Ectodermal cell (in vitro differentiated cells): ENCODE measurements at regions not wholly inside any gene's neighbourhood (a gene's known extent, or its start where the extent isn't known, plus 50 kb on each side); places are given as distances from the start of the nearest gene placed in this dataset.
"Not testable (repeated sequence)": the region's sequence is repeated elsewhere in the genome, so short reads cannot be mapped to it uniquely, and the experiment has no call there.

ENCODE experiments used
- H3K27ac ChIP-seq: 2 replicates; pipeline ENCODE4 v1.7.0; 2013; ENCODE audit warnings: mild to moderate bottlenecking, low read depth, low read length; ENCODE audit not compliant: insufficient read depth, poor library complexity, severe bottlenecking
- H3K27me3 ChIP-seq: 2 replicates; pipeline ENCODE4 v1.7.0; 2013; ENCODE audit warnings: mild to moderate bottlenecking, low read length; ENCODE audit not compliant: insufficient read depth, control insufficient read depth, poor library complexity, severe bottlenecking
- H3K36me3 ChIP-seq: one replicate; pipeline ENCODE4 v1.7.0; 2013; ENCODE audit warnings: low read length; ENCODE audit not compliant: control insufficient read depth, insufficient read depth
- H3K4me1 ChIP-seq: one replicate; pipeline ENCODE4 v1.7.0; 2013; ENCODE audit warnings: low read length; ENCODE audit not compliant: control insufficient read depth, insufficient read depth
- H3K4me3 ChIP-seq: 2 replicates; pipeline ENCODE4 v1.7.0; 2013; ENCODE audit warnings: low read depth, low read length, control low read depth; ENCODE audit not compliant: insufficient read depth
- H3K9me3 ChIP-seq: 2 replicates; pipeline ENCODE4 v1.7.0; 2013; ENCODE audit warnings: mild to moderate bottlenecking, low read length, moderate library complexity; ENCODE audit not compliant: control insufficient read depth
- WGBS, 2 experiments: methylation state at CpG; one replicate each; pipeline ENCODE4 v1.1.7; 2013; ENCODE audit warnings: missing lambda C conversion rate in 2 of 2; 5-methylcytosine and 5-hydroxymethylcytosine counted together

DNA sequence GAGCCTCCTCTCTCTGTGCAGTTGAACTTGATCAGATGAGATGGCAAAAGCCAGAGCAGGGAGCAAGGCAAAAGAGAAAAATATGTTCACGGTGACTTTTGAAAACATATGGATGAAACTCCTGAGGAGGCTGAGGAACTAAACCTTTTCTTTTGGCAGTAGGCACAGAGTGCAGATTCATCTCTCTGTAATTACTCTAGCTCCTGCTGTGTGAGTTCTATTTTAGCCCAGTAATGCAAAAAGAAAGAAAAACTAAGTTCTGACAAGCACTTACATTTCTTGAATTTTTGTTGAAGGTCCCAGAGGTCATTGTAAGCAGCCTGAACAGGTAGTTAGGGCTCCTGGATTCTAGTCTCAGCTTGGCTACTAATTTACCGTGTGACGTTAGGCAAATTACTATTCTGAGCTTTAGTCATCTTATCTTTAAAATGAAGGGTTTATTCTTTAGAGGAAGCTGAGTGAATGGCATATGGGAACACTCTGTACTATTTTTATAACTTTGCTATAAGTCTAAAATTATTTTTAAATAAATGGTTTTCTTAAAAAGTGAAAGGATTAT, 114.7 kb upstream of the NBPF26 start:
- no CpG with 5 or more reads among the region's 3 CpGs for WGBS, 2 experiments
- not testable (repeated sequence) for H3K27me3 ChIP-seq

GRCh38 chr1:120609834-120610233, 113.9 kb upstream of the NBPF26 start:
- H3K4me3 ChIP-seq, H3K4me1 ChIP-seq, H3K9me3 ChIP-seq, H3K27ac ChIP-seq, H3K27me3 ChIP-seq, H3K36me3 ChIP-seq: not testable (repeated sequence)
- no CpG with 5 or more reads among the region's 6 CpGs for WGBS, 2 experiments

More for the DNA sequence above, 114.7 kb upstream of the NBPF26 start:
- not testable (repeated sequence) for H3K4me1 ChIP-seq, H3K4me3 ChIP-seq, H3K9me3 ChIP-seq, H3K36me3 ChIP-seq, H3K27ac ChIP-seq

DNA sequence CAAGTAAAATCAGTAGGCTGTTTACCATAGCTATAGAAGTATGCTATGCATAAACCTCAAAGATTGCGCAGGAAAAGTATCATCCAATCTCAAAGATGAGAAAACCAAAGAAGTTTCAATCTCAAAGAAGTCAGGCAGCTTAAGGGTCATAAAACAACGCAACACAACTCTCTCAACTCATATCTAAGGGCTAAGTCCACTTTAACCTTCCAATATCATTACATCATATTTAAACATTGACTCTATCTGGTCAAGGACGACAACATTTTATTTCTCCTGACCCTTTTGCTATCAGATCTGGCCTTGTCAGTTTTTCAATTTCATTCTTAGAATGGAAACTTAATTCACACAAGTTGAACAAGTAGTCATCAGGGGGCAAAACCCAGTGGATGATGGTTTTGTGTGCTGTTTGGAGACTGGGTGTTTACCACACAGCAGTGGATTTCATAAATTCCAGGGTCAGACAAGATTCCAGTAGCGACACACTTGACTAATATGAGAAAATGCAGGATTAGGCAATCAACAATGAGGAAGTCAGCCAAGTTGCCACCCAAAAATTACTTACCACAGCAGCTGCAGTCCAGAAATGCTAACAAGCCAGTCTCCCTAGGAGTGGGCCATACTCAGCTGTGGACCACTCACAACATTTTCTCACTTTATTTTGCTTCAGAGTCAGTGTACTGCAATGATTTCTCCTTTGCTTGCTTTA, 108.7 kb upstream of the NBPF26 start:
- not testable (repeated sequence) for H3K4me3 ChIP-seq, H3K36me3 ChIP-seq, H3K9me3 ChIP-seq, H3K27ac ChIP-seq, H3K27me3 ChIP-seq, H3K4me1 ChIP-seq
- WGBS, 2 experiments, result no CpG with 5 or more reads among the region's 4 CpGs

GRCh38 chr1:120617493-120617892, 106.3 kb upstream of the NBPF26 start:
- H3K27ac ChIP-seq, H3K4me3 ChIP-seq, H3K36me3 ChIP-seq, H3K4me1 ChIP-seq, H3K27me3 ChIP-seq, H3K9me3 ChIP-seq: not testable (repeated sequence)
- WGBS, 2 experiments, result no CpG with 5 or more reads among the region's 3 CpGs

DNA sequence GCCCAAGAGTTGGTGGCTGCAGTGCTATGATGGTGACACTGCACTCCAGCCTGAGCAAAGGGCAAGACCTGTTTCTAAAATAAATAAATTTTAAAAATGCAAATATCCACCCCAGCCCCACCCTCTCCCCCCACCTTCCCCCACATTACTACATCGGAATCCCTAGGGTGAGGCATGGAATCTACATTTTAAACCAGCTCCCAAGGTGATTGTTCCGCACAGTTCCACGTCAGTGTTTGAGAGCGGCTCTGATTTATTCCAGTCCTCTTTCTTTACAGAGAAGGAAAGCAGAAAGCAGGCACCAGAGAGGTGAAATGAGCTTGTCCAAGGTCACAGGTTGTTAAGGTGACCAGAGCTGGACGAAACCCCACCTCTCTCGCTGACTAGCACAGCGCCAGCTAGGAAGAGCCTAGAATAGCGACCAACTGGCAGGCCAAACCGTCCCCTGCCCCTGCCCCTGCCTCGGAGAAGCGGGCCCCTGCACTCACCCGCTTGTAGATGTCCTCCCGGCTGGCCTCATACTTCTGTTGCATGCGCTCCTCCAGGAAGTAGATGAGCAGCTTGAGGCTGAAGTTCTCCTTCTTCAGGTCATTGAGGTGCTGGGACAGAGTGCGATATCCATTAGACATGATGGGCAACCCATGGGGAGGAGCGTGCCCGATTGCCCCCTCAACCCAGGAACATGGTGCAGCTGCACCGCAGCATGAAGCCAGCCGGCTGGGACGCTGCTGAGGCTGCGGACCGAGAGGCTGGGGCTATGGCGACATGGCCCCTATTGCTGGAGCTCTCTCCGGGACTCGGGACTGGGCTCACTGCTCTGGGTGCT, 103.7 kb upstream of the NBPF26 start:
- not testable (repeated sequence) for H3K4me3 ChIP-seq, H3K4me1 ChIP-seq, H3K27me3 ChIP-seq, H3K27ac ChIP-seq, H3K36me3 ChIP-seq, H3K9me3 ChIP-seq
- WGBS, 2 experiments, result no CpG with 5 or more reads among the region's 25 CpGs

DNA sequence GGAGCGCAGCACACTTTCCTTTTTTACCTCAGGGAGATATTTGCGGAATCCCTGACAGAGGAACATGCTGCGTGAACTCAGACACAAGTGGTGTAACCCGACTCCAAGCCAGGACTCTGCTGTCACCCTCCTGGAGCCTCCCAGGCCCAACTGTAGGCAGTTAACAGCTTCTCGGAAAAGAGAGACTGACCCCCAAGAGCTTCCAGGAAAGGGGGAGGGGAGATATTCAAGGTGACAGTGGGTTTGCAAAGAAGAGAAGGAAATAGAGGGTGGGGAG, 103.1 kb upstream of the NBPF26 start:
- not testable (repeated sequence) for H3K27me3 ChIP-seq, H3K4me3 ChIP-seq, H3K4me1 ChIP-seq, H3K27ac ChIP-seq, H3K9me3 ChIP-seq, H3K36me3 ChIP-seq
- WGBS, 2 experiments, result no CpG with 5 or more reads among the region's 5 CpGs

- not testable (repeated sequence) for H3K9me3 ChIP-seq, H3K4me1 ChIP-seq, H3K4me3 ChIP-seq, H3K27ac ChIP-seq, H3K27me3 ChIP-seq, H3K36me3 ChIP-seq
- no CpG with 5 or more reads among the region's 5 CpGs for WGBS, 2 experiments
Observed at GRCh38 chr1:120621278-120621677, 102.5 kb upstream of the NBPF26 start.

GRCh38 chr1:120623539-120623938, 100.2 kb upstream of the NBPF26 start:
- H3K27ac ChIP-seq, H3K27me3 ChIP-seq, H3K36me3 ChIP-seq, H3K9me3 ChIP-seq, H3K4me1 ChIP-seq, H3K4me3 ChIP-seq: not testable (repeated sequence)
- WGBS, 2 experiments, result no CpG with 5 or more reads among the region's 4 CpGs

GRCh38 chr1:120624565-120625064, 99.1 kb upstream of the NBPF26 start:
- not testable (repeated sequence) for H3K4me1 ChIP-seq, H3K36me3 ChIP-seq
- WGBS, 2 experiments, result 80 to 93% methylated on average over 1 of the region's 5 CpGs

DNA sequence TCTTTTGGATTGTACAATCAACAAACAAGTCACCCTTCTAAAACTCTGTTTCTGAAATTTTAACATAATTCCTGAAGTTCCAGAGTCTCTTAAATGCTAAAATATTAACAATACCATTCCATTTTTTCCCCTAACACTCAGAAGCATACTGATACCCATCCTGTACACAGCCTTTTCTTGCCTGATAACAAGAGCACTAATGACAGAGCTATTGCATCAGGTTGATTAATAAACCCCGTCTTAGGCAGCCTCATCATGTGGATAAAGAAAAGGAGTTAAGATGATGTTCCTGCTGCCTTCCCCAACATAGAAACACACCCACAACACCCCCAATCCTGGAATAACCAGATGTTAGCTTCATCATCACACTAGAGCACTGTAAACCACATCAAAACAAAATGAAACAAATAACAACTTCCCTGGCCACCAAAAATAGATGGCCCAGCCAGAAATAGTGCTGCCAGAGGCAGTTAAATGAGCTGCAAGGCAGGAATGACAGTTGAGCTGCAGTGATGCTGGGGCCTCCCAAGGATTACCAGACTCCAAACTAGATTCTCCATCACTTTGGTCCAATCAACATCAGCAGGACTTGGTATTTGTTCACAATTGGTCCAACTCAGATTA, 93.8 kb upstream of the NBPF26 start:
- H3K9me3 ChIP-seq, H3K4me1 ChIP-seq, H3K4me3 ChIP-seq, H3K27ac ChIP-seq, H3K27me3 ChIP-seq, H3K36me3 ChIP-seq: not testable (repeated sequence)
- no CpG with 5 or more reads among the region's 1 CpG for WGBS, 2 experiments

More at GRCh38 chr1:120624565-120625064, 99.1 kb upstream of the NBPF26 start:
- not testable (repeated sequence) for H3K9me3 ChIP-seq, H3K27me3 ChIP-seq, H3K27ac ChIP-seq, H3K4me3 ChIP-seq
